NT2/D1 (cell line): ENCODE measurements at regions not wholly inside any gene's neighbourhood (a gene's known extent, or its start where the extent isn't known, plus 50 kb on each side); places are given as distances from the start of the nearest gene placed in this dataset.

ENCODE experiments used
- DNase-seq: peaks from one replicate; pipeline ENCODE4 v3.0.0-alpha.2; 2011; ENCODE audit warnings: low read depth, low spot score
- H3K27me3 ChIP-seq: 2 replicates; pipeline ENCODE4 v1.6.0; 2011; ENCODE audit warnings: mild to moderate bottlenecking; ENCODE audit not compliant: insufficient read length, insufficient read depth
- H3K36me3 ChIP-seq: 2 replicates; pipeline ENCODE4 v1.6.1; 2011; ENCODE audit warnings: mild to moderate bottlenecking, low read length, mixed read lengths; ENCODE audit not compliant: insufficient read depth, insufficient read length
- H3K4me1 ChIP-seq: 2 replicates; pipeline ENCODE4 v1.5.1; 2011; ENCODE audit not compliant: insufficient read depth, insufficient read length
- H3K4me3 ChIP-seq: 2 replicates; pipeline ENCODE4 v1.5.1; 2011; ENCODE audit warnings: low read depth; ENCODE audit not compliant: insufficient read length
- H3K9ac ChIP-seq: 2 replicates; pipeline ENCODE4 v1.6.0; 2011; ENCODE audit warnings: low read depth; ENCODE audit not compliant: insufficient read length
- H3K9me3 ChIP-seq: 2 replicates; pipeline ENCODE4 v1.5.1; 2011; ENCODE audit warnings: mild to moderate bottlenecking, low read length; ENCODE audit not compliant: insufficient read depth
- SUZ12 ChIP-seq: IDR thresholded peaks from 2 replicates; pipeline ENCODE4 v1.6.1; 2011; ENCODE audit not compliant: insufficient read length, insufficient read depth; ENCODE audit errors: extremely low read depth
- YY1 ChIP-seq: IDR thresholded peaks from 2 replicates; pipeline ENCODE4 v1.6.1; 2011; ENCODE audit not compliant: insufficient read length, insufficient read depth
- ZNF274 ChIP-seq: IDR thresholded peaks from 2 replicates; pipeline ENCODE4 v1.6.1; 2011; ENCODE audit warnings: mild to moderate bottlenecking, low read depth, low read length

GRCh38 chr17:70525961-70526360, 356.6 kb downstream of the KCNJ2 start:
- no peak for DNase-seq
- no peak for TF ChIP-seq YY1
- no peak for TF ChIP-seq SUZ12
- no peak for TF ChIP-seq ZNF274
- H3K4me1 ChIP-seq: no peaks in the 10 kb centered on the region

GRCh38 chr17:70527364-70527888, 358.1 kb downstream of the KCNJ2 start:
- no peaks in the 10 kb centered on the region for H3K4me1 ChIP-seq
- no peak overlapping the region for H3K4me3 ChIP-seq
- no peaks in the 10 kb centered on the region for H3K27me3 ChIP-seq
- H3K36me3 ChIP-seq: no peaks in the 10 kb centered on the region
- no peak for DNase-seq
- no peaks in the 10 kb centered on the region for H3K9me3 ChIP-seq
- TF ChIP-seq ZNF274 (no peak), YY1 (no peak), SUZ12 (no peak)
- no peak overlapping the region for H3K9ac ChIP-seq

More at GRCh38 chr17:70525961-70526360, 356.6 kb downstream of the KCNJ2 start:
- Histone ChIP-seq H3K4me3 (no peak overlapping the region), H3K27me3 (no peaks in the 10 kb centered on the region), H3K9me3 (no peaks in the 10 kb centered on the region), H3K9ac (no peak overlapping the region), H3K36me3 (no peaks in the 10 kb centered on the region)

- Histone ChIP-seq H3K27me3 (no peaks in the 10 kb centered on the region), H3K4me3 (no peak overlapping the region), H3K9ac (no peak overlapping the region), H3K9me3 (no peaks in the 10 kb centered on the region), H3K4me1 (no peaks in the 10 kb centered on the region), H3K36me3 (no peaks in the 10 kb centered on the region)
- TF ChIP-seq ZNF274: no peak
- no peak for TF ChIP-seq YY1
- no peak for TF ChIP-seq SUZ12
- DNase-seq: no peak
Measured at GRCh38 chr17:70533427-70533826, 364.1 kb downstream of the KCNJ2 start.

- no peak for DNase-seq
Measured at GRCh38 chr17:70535986-70536385, 366.7 kb downstream of the KCNJ2 start.

GRCh38 chr17:70539132-70539924, 370.0 kb downstream of the KCNJ2 start:
- no peaks in the 10 kb centered on the region for H3K27me3 ChIP-seq

More at GRCh38 chr17:70535986-70536385, 366.7 kb downstream of the KCNJ2 start:
- Histone ChIP-seq H3K27me3 (no peaks in the 10 kb centered on the region), H3K4me3 (no peak overlapping the region), H3K36me3 (no peaks in the 10 kb centered on the region), H3K4me1 (no peaks in the 10 kb centered on the region), H3K9me3 (no peaks in the 10 kb centered on the region), H3K9ac (no peak overlapping the region)
- TF ChIP-seq YY1: no peak
- no peak for TF ChIP-seq SUZ12
- TF ChIP-seq ZNF274: no peak

GRCh38 chr17:70542876-70543275, 373.5 kb downstream of the KCNJ2 start:
- no peak overlapping the region for H3K4me3 ChIP-seq
- no peak for DNase-seq
- no peaks in the 10 kb centered on the region for H3K36me3 ChIP-seq
- H3K27me3 ChIP-seq: no peaks in the 10 kb centered on the region
- H3K4me1 ChIP-seq: no peaks in the 10 kb centered on the region
- H3K9ac ChIP-seq: no peak overlapping the region
- TF ChIP-seq SUZ12: no peak
- no peak for TF ChIP-seq ZNF274
- TF ChIP-seq YY1: no peak
- no peaks in the 10 kb centered on the region for H3K9me3 ChIP-seq

More at GRCh38 chr17:70539132-70539924, 370.0 kb downstream of the KCNJ2 start:
- Histone ChIP-seq H3K36me3 (no peaks in the 10 kb centered on the region), H3K9ac (no peak overlapping the region), H3K4me1 (no peaks in the 10 kb centered on the region), H3K4me3 (no peak overlapping the region), H3K9me3 (no peaks in the 10 kb centered on the region)
- no peak for TF ChIP-seq SUZ12
- no peak for TF ChIP-seq ZNF274
- no peak for TF ChIP-seq YY1
- DNase-seq: peak; percentile 2

GRCh38 chr17:70544317-70544716, 375.0 kb downstream of the KCNJ2 start:
- no peaks in the 10 kb centered on the region for H3K4me1 ChIP-seq
- TF ChIP-seq ZNF274 (no peak), YY1 (no peak), SUZ12 (no peak)
- H3K36me3 ChIP-seq: no peaks in the 10 kb centered on the region
- H3K9me3 ChIP-seq: no peaks in the 10 kb centered on the region
- H3K4me3 ChIP-seq: no peak overlapping the region
- DNase-seq: no peak
- H3K27me3 ChIP-seq: no peaks in the 10 kb centered on the region
- H3K9ac ChIP-seq: no peak overlapping the region
